OCI-LY7 (cell line): ENCODE measurements at regions not wholly inside any gene's neighbourhood (a gene's known extent, or its start where the extent isn't known, plus 50 kb on each side); places are given as distances from the start of the nearest gene placed in this dataset.

Experiments used
- CTCF ChIP-seq: fragments of 200-600 bp; sonication (generic); conservative IDR thresholded peaks from 2 replicates; pipeline ENCODE4 v1.5.1; 2014; ENCODE audit warnings: mild to moderate bottlenecking, antibody characterized with exemption, low read length, moderate library complexity, mixed read lengths
- EZH2phosphoT487 ChIP-seq: fragments of 200-600 bp; sonication (generic); IDR thresholded peaks from 2 replicates; pipeline ENCODE4 v1.6.1; 2018; ENCODE audit warnings: low read depth, borderline replicate concordance, mild to moderate bottlenecking, mixed run types, antibody characterized with exemption, low read length, moderate library complexity, mixed read lengths

GRCh38 chr1:110780600-110781484, 92.1 kb upstream of the CD53 start:
- TF ChIP-seq CTCF (peak; percentile 92), EZH2phosphoT487 (no peak)
